H1 (cell line): ENCODE measurements at regions not wholly inside any gene's neighbourhood (a gene's known extent, or its start where the extent isn't known, plus 50 kb on each side); places are given as distances from the start of the nearest gene placed in this dataset.

Source experiments
- ASH2L ChIP-seq: fragments of 200-600, 300-600 bp; sonication (generic); IDR thresholded peaks from one replicate; pipeline ENCODE4 v1.7.1; 2017; ENCODE audit warnings: low read length
- CTCF ChIP-seq, 3 experiments: IDR thresholded peaks; 1 replicate in 2 of 3; 2 replicates in 1 of 3; pipeline versions ENCODE4 v1.5.1 to v1.6.1; 2011; ENCODE audit warnings: low read length in 3 of 3, mild to moderate bottlenecking in 3 of 3, inconsistent platforms in 2 of 3, low read depth in 1 of 3, moderate library complexity in 1 of 3; ENCODE audit not compliant: insufficient read depth in 1 of 3; ENCODE audit errors: control extremely low read depth in 1 of 3
- E2F6 ChIP-seq: IDR thresholded peaks from 2 replicates; pipeline ENCODE4 v1.6.1; 2012; ENCODE audit warnings: inconsistent platforms
- EZH2 ChIP-seq: fragments of 200-600 bp; sonication (generic); IDR thresholded peaks from 2 replicates; pipeline ENCODE4 v1.7.1; 2012; ENCODE audit warnings: low read depth, mild to moderate bottlenecking, moderate library complexity, low read length, inconsistent platforms; ENCODE audit not compliant: severe bottlenecking
- NRF1 ChIP-seq: IDR thresholded peaks from 2 replicates; pipeline ENCODE4 v1.6.1; 2011; ENCODE audit warnings: mild to moderate bottlenecking, low read depth, low read length, improper control_type of control experiment
- POLR2AphosphoS5 ChIP-seq: IDR thresholded peaks from 2 replicates; pipeline ENCODE4 v1.6.1; 2011; ENCODE audit warnings: low read depth, low read length
- SIN3A ChIP-seq, 2 experiments: IDR thresholded peaks in 1 of 2; conservative IDR thresholded peaks in 1 of 2; 2 replicates each; pipeline ENCODE4 v1.6.1; 2011 to 2012; ENCODE audit warnings: low read length in 2 of 2, improper control_type of control experiment in 1 of 2, low read depth in 1 of 2, mild to moderate bottlenecking in 1 of 2
- YY1 ChIP-seq: IDR thresholded peaks from 2 replicates; pipeline ENCODE4 v1.6.1; 2011; ENCODE audit warnings: low read depth, mild to moderate bottlenecking, low read length

- TF ChIP-seq ASH2L (no peak), YY1 (no peak), POLR2AphosphoS5 (no peak), E2F6 (no peak), SIN3A (conservative IDR thresholded peaks at IDR 0.05 in 1 of 2, IDR thresholded peaks at IDR 0.05 in 1 of 2; ENCODE audit: low read depth in 1 of 2, low read length in 2 of 2) (no peak), EZH2 (no peak), CTCF (IDR thresholded peaks at IDR 0.05; ENCODE audit: control extremely low read depth in 1 of 3, insufficient read depth in 1 of 3, low read depth in 1 of 3, low read length in 3 of 3) (no peak), NRF1 (no peak)
Observed at GRCh38 chr2:136538489-136538888, 226.9 kb upstream of the THSD7B start.
